T-helper 17 cell (primary cell): ENCODE measurements at regions not wholly inside any gene's neighbourhood (a gene's known extent, or its start where the extent isn't known, plus 50 kb on each side); places are given as distances from the start of the nearest gene placed in this dataset.
A peak's percentile ranks its signal among the peaks of the same experiment; 100 is the strongest.

Experiments
- ATAC-seq: fragments of 150-1000 bp; cut with Tn5 transposase; 2 replicates; pipeline ENCODE4 v1.10.0; 2021; ENCODE audit warnings: mild to moderate bottlenecking, moderate library complexity
- DNase-seq, 3 donors: peaks; one replicate each; pipeline versions ENCODE4 v3.0.0 to v3.0.0-alpha.2; 2020 to 2021
- H3K9me3 ChIP-seq: one replicate; pipeline ENCODE4 v1.7.0; 2013; ENCODE audit warnings: low read length, mild to moderate bottlenecking; ENCODE audit not compliant: control insufficient read depth, poor library complexity, severe bottlenecking
- H3K27ac Mint-ChIP-seq: one replicate; pipeline ENCODE4 v1.8.0; 2022; ENCODE audit warnings: mild to moderate bottlenecking, moderate library complexity, mixed read lengths
- H3K27me3 Mint-ChIP-seq: one replicate; pipeline ENCODE4 v1.8.0; 2022; ENCODE audit warnings: mixed read lengths
- H3K36me3 Mint-ChIP-seq: one replicate; pipeline ENCODE4 v1.8.0; 2022; ENCODE audit warnings: low read depth, mixed read lengths
- H3K4me1 Mint-ChIP-seq: one replicate; pipeline ENCODE4 v1.8.0; 2022; ENCODE audit warnings: mild to moderate bottlenecking, mixed read lengths
- H3K4me3 Mint-ChIP-seq: one replicate; pipeline ENCODE4 v1.8.0; 2022; ENCODE audit warnings: mild to moderate bottlenecking, moderate library complexity, mixed read lengths

DNA sequence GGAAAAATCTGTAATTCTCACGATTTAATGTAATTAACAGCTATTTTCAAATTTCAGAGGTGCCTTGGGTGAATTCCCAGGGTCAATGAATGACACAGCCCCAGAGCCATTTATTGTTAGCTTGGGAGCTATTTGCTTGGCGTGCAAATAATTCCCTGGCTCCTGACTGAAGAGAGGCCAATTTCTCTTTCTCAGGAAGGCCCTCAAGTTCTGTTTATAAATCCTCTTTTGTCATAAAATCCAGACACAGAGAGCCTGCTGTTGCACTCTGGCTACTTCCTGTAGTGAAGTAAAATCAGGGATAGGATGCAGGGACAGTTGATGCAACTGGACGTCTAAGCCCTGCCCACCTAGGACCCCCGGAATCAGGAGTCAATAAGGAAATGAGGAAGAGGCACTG is 154.3 kb downstream of the TMX1 start:
- Mint-ChIP-seq H3K27ac (no peak overlapping the region), H3K27me3 (peaks cover 42% of the 10 kb centered on the region), H3K4me1 (no peaks in the 10 kb centered on the region), H3K4me3 (no peak overlapping the region), H3K36me3 (peaks cover 2% of the 10 kb centered on the region)
- DNase-seq = no peak
- no peaks in the 10 kb centered on the region for H3K9me3 ChIP-seq
- ATAC-seq = no peak

DNA sequence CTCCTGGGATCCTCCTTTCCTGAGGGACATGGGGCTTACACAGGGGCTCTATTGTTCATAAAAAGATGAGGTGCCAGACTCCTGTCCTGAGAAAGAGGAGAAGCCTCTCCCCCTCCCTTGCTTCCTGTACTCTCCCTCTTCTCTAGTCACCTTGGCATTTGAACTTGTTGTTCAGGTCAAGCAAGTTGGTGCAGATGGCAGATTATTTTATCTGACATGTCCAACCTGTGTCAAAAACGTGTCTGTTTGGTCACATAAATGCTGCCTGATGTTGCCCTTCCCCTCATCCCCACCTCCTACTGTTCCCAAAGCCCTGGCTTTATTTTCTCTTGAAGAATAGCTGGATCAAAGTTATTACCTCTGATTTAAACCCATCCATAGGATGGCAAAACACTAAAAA is 154.8 kb downstream of the TMX1 start:
- H3K27ac Mint-ChIP-seq = no peak overlapping the region
- no peak overlapping the region for H3K4me3 Mint-ChIP-seq
- H3K9me3 ChIP-seq = no peaks in the 10 kb centered on the region
- peaks cover 2% of the 10 kb centered on the region for H3K36me3 Mint-ChIP-seq
- peaks cover 42% of the 10 kb centered on the region for H3K27me3 Mint-ChIP-seq
- DNase-seq (no peak), ATAC-seq (no peak)
- no peaks in the 10 kb centered on the region for H3K4me1 Mint-ChIP-seq

DNA sequence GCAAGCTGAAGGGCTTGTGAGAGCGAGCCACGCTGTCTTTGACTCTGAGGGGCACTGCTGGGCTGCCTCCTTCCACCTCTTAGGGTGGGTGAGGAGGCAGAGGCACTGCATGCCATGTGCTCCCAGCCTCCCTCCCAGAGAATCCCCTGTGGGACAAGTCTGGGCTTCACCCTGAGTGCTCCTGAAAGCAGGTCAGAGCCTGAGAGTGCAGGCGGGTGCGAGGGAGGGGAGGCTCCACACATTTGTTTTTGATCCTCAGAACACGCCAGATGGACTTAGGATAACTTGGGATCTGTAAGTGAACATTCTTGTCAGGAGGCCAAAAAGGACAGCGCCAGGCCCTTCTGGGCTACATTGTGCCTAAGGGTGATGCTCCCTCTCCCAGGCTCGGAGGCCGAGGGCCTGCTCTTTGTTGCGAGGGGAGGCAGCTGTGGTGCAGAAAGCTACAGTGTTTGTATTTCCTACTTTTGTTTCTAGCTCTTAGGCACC is 155.4 kb downstream of the TMX1 start:
- no peak overlapping the region for H3K27ac Mint-ChIP-seq
- peaks cover 2% of the 10 kb centered on the region for H3K36me3 Mint-ChIP-seq
- no peak for ATAC-seq
- no peak for DNase-seq
- no peaks in the 10 kb centered on the region for H3K9me3 ChIP-seq
- H3K4me1 Mint-ChIP-seq = peaks cover 2% of the 10 kb centered on the region
- peaks cover 47% of the 10 kb centered on the region for H3K27me3 Mint-ChIP-seq
- H3K4me3 Mint-ChIP-seq = no peak overlapping the region

DNA sequence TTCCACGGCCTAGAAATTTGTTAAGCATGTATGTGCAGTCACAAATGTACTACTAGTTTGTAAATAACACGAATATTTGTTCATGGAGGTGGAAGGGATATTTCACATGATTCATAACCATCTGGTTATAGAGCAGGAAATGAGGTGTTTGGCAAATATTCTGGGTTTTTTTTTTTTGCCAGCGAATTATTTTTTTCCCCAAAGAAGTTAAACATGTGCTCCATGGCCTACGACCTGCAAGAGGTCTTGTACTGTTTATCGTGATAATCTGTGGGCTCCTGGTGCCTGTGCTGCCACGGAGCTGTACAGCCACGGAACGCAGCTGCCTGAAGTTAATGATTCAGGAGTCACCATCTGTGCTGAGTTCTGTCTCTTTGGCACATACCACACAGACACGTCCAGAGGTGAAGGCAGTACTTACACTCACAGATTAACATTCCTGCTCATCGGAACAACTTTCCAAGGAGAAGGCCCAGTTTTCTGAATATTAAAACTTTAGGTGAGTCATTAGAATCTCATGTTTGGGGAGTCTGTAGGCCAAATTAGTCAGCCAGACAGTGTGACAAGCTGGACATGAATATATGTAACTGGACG is 156.3 kb downstream of the TMX1 start:
- no peak for DNase-seq
- no peaks in the 10 kb centered on the region for H3K9me3 ChIP-seq
- Mint-ChIP-seq H3K4me3 (no peak overlapping the region), H3K36me3 (peaks cover 2% of the 10 kb centered on the region), H3K27me3 (peaks cover 48% of the 10 kb centered on the region), H3K4me1 (peaks cover 2% of the 10 kb centered on the region), H3K27ac (no peak overlapping the region)
- ATAC-seq = no peak

- Mint-ChIP-seq H3K27me3 (peaks cover 46% of the 10 kb centered on the region), H3K4me1 (peaks cover 2% of the 10 kb centered on the region), H3K36me3 (peaks cover 2% of the 10 kb centered on the region), H3K4me3 (no peak overlapping the region), H3K27ac (no peak overlapping the region)
- ATAC-seq (no peak), DNase-seq (no peak)
- no peaks in the 10 kb centered on the region for H3K9me3 ChIP-seq
These were observed 158.9 kb downstream of the TMX1 start for GRCh38 chr14:51398898-51399297.

- H3K9me3 ChIP-seq = no peaks in the 10 kb centered on the region
- Mint-ChIP-seq H3K27ac (no peak overlapping the region), H3K27me3 (peaks cover 38% of the 10 kb centered on the region)
These were observed 160.1 kb downstream of the TMX1 start for GRCh38 chr14:51400139-51400538.

GRCh38 chr14:51401272-51401671 is 161.2 kb downstream of the TMX1 start:
- Mint-ChIP-seq H3K27me3 (peaks cover 27% of the 10 kb centered on the region), H3K27ac (no peak overlapping the region)
- no peaks in the 10 kb centered on the region for H3K9me3 ChIP-seq

More at GRCh38 chr14:51400139-51400538, 160.1 kb downstream of the TMX1 start:
- H3K4me3 Mint-ChIP-seq = no peak overlapping the region
- H3K36me3 Mint-ChIP-seq = peaks cover 2% of the 10 kb centered on the region
- H3K4me1 Mint-ChIP-seq = peaks cover 2% of the 10 kb centered on the region
- ATAC-seq = no peak
- no peak for DNase-seq

GRCh38 chr14:51401756-51402155 is 161.7 kb downstream of the TMX1 start:
- Mint-ChIP-seq H3K27me3 (peaks cover 23% of the 10 kb centered on the region), H3K4me3 (no peak overlapping the region), H3K4me1 (peaks cover 2% of the 10 kb centered on the region), H3K36me3 (peaks cover 5% of the 10 kb centered on the region), H3K27ac (no peak overlapping the region)
- no peaks in the 10 kb centered on the region for H3K9me3 ChIP-seq
- DNase-seq = no peak
- no peak for ATAC-seq

More at GRCh38 chr14:51401272-51401671, 161.2 kb downstream of the TMX1 start:
- Mint-ChIP-seq H3K36me3 (peaks cover 5% of the 10 kb centered on the region), H3K4me3 (no peak overlapping the region), H3K4me1 (peaks cover 2% of the 10 kb centered on the region)
- no peak for DNase-seq
- ATAC-seq = no peak

DNA sequence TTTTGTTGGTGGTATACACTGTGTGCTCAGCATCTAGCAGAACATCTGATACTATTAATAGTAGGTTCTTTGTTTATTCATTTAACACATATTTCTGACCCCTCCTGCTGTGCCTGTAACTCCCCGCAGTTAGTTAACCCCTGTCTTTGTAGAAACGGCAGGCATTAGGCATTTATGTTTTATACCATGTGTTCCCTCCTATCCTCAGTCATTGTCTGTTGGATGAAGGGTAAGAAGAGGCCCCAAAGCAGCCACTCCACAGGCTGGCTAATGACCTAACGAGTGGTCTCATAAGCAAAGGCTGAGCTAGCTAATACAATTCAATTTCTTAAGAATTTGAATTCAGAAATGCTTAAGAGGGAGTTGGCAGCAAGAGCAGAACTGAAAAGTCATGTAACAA is 170.8 kb downstream of the TMX1 start:
- Mint-ChIP-seq H3K4me3 (no peak overlapping the region), H3K27ac (no peak overlapping the region), H3K4me1 (no peaks in the 10 kb centered on the region), H3K36me3 (no peaks in the 10 kb centered on the region), H3K27me3 (no peaks in the 10 kb centered on the region)
- ATAC-seq = no peak
- no peaks in the 10 kb centered on the region for H3K9me3 ChIP-seq
- no peak for DNase-seq

DNA sequence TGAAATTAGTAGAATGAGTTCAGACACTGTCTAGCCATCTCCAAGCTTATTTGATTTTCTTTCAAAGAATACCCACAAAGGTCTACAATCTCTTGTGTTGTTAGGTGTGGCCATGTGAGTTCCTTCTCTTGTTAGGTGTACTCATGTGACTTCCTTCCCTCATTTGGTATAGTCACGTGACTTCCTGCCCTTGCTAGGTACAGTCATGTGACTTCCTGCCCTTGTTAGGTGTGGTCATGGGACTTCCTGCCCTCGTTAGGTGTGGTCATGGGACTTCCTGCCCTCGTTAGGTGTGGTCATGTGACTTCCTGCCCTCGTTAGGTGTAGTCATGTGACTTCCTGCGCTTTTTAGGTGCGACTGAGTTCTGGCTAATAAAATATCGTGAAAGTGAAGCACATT is 179.6 kb downstream of the TMX1 start:
- no peak overlapping the region for H3K4me3 Mint-ChIP-seq
- no peaks in the 10 kb centered on the region for H3K27me3 Mint-ChIP-seq

GRCh38 chr14:51422704-51423103 is 182.7 kb downstream of the TMX1 start:
- Mint-ChIP-seq H3K27ac (no peak overlapping the region), H3K36me3 (no peaks in the 10 kb centered on the region), H3K27me3 (no peaks in the 10 kb centered on the region), H3K4me3 (no peak overlapping the region), H3K4me1 (peaks cover 3% of the 10 kb centered on the region)
- no peak for ATAC-seq
- H3K9me3 ChIP-seq = peaks cover 14% of the 10 kb centered on the region
- no peak for DNase-seq

More for the DNA sequence above, 179.6 kb downstream of the TMX1 start:
- ATAC-seq (peak; percentile 96), DNase-seq (peak in 2 of 3 donors; percentile 9 to 28)
- Mint-ChIP-seq H3K36me3 (no peaks in the 10 kb centered on the region), H3K27ac (peak overlapping the region; percentile 57), H3K4me1 (peaks cover 3% of the 10 kb centered on the region)
- H3K9me3 ChIP-seq = peaks cover 14% of the 10 kb centered on the region

DNA sequence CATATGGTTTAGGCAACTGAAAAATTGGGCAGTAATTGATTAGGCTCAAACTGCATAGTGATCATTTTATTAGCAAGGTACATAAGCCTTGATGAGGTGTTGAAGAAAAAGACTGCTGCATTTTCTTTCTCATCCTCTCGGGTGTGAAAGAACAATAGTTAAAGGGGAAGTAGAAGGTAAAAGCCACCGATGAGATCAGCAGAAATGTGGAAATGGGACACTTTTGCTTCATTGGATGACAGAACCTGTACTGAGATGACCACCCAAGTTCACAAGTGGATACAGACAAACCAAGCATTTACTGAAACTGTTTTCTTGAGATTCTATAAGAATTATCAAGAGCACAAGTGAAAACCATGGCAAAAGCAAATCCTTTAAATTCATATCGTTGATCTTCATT is 184.0 kb downstream of the TMX1 start:
- no peak for ATAC-seq
- peaks cover 3% of the 10 kb centered on the region for H3K4me1 Mint-ChIP-seq
- H3K27ac Mint-ChIP-seq = no peak overlapping the region
- H3K27me3 Mint-ChIP-seq = peaks cover 7% of the 10 kb centered on the region
- H3K4me3 Mint-ChIP-seq = no peak overlapping the region
- peaks cover 11% of the 10 kb centered on the region for H3K9me3 ChIP-seq
- DNase-seq = no peak
- H3K36me3 Mint-ChIP-seq = no peaks in the 10 kb centered on the region

GRCh38 chr14:51424561-51425251 is 184.7 kb downstream of the TMX1 start:
- H3K4me1 Mint-ChIP-seq = peaks cover 3% of the 10 kb centered on the region
- H3K27ac Mint-ChIP-seq = no peak overlapping the region
- DNase-seq = no peak
- peaks cover 8% of the 10 kb centered on the region for H3K9me3 ChIP-seq
- H3K4me3 Mint-ChIP-seq = no peak overlapping the region
- no peaks in the 10 kb centered on the region for H3K36me3 Mint-ChIP-seq
- no peak for ATAC-seq
- H3K27me3 Mint-ChIP-seq = peaks cover 11% of the 10 kb centered on the region

- H3K9me3 ChIP-seq = no peaks in the 10 kb centered on the region
- DNase-seq (no peak), ATAC-seq (no peak)
- H3K36me3 Mint-ChIP-seq = no peaks in the 10 kb centered on the region
- no peaks in the 10 kb centered on the region for H3K4me1 Mint-ChIP-seq
- no peak overlapping the region for H3K4me3 Mint-ChIP-seq
- H3K27ac Mint-ChIP-seq = no peak overlapping the region
- H3K27me3 Mint-ChIP-seq = peaks cover 22% of the 10 kb centered on the region
These were observed 188.9 kb downstream of the TMX1 start for GRCh38 chr14:51428981-51429380.
